GM19468 (cell line): ENCODE measurements at regions not wholly inside any gene's neighbourhood (a gene's known extent, or its start where the extent isn't known, plus 50 kb on each side); places are given as distances from the start of the nearest gene placed in this dataset.

Experiments used
- ATAC-seq: cut with Tn5 transposase; IDR thresholded peaks from one replicate; pipeline ENCODE4 v1.9.1; 2021; ENCODE audit warnings: mild to moderate bottlenecking, moderate library complexity, moderate number of reproducible peaks; ENCODE audit not compliant: unreplicated experiment; ENCODE audit errors: extremely low read depth

DNA sequence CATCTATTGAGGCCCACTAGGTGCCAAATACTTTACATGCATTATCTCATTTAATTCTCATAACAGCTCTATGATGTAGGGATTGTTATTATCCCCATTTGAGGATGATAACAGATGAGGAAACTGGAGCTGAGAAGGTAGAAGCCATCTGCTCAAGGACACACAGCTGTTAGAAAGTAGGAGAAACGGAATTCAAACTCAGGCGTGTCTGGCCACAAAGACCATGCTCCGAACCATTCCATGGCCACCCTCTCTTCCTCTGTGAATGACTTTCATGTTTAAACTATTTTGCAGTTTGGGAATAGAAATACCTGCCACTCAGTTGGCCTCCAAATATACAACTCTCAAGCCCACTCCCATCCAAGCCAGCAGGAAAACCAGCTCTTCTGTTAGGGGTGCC, 87.6 kb upstream of the ANKRD55 start:
- ATAC-seq: no peak

GRCh38 chr5:56319526-56320181, 86.5 kb upstream of the ANKRD55 start:
- ATAC-seq: no peak

DNA sequence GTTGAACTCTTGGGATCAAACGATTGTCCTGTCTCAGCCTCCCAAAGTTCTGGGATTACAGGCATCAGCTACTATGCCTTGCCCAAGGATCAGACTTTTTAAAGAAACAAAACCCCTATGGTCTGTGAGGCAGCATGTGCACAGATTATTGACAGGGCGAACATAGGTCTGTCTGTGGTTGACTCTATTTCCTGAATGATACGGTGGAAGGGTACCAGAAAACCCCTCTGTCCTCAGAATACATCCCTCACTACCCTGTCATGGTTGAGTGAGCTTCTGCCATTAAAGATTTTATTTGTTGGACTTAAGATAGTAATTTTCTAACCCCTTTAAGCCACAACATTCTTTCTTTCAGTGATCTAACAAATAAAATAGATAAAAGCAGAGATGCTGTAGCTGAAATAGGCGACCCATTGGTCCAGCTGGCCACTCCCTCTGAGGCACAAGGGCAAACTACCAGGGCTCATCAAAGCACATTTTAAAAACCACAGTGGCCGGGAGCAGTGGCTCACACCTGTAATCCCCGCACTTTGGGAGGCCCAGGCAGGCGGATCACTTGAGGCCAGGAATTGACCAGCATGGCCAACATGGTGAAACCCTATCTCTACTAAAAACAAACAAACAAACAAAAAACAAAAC, 84.9 kb upstream of the ANKRD55 start:
- peak; percentile 35 for ATAC-seq

- no peak for ATAC-seq
Observed at GRCh38 chr5:56316299-56316994, 83.3 kb upstream of the ANKRD55 start.

GRCh38 chr5:56314529-56314928, 81.4 kb upstream of the ANKRD55 start:
- ATAC-seq: no peak

- ATAC-seq: no peak
Observed at GRCh38 chr5:56313596-56313995, 80.5 kb upstream of the ANKRD55 start.

- ATAC-seq: no peak
Observed at GRCh38 chr5:56313004-56313531, 79.9 kb upstream of the ANKRD55 start.

DNA sequence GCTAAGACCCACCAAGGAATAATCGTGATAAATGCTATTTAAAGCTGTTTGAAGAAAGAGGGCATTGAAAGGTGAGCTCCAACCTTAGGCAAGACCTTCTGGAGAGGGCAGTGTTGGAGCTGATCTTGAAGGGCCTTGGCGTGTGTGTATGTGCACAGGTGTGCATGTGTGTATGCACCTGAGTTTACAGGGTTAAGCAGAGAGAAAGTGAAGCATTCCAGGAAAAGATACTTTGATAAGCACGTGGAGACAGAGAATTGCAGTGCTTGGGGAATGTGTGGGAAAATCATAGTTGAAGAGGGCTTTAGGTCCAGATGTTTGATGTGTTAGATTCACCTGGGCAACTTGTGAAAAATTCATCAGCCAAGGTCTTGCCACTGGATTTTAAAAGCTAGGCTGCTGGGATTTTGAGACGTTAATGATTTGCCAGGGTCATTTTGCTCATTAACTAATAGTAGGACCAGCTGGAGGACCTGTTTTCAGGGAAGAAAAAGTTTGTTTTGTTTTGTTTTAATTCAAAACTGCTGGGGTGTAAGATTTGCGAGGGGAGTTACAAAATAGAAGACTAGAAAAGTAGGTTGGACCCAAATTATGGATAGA, 78.3 kb upstream of the ANKRD55 start:
- ATAC-seq: no peak

DNA sequence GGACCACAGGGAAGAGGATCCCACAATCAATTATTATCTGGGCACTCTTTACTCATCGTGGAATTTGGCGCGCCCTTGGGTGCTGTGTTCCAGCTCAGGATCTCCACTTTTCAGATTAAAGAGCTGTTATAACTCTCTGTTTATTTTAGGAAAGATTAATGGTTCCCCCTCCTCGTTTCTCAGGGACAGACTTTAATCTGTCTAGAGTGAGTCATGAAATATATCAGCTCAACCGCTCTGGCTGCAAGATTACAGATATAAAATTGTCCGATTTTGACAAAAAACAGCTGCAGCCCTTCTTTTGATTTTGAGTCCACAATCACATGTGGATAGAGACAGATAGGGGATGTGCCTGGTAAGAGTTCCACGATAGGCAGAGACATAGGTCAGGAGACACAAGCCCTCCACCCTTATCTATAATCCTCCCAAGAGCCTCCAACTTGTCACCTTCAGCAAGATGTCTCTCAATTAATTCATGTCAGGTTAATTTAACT, 77.6 kb upstream of the ANKRD55 start:
- no peak for ATAC-seq

GRCh38 chr5:56309262-56309826, 76.2 kb upstream of the ANKRD55 start:
- no peak for ATAC-seq

DNA sequence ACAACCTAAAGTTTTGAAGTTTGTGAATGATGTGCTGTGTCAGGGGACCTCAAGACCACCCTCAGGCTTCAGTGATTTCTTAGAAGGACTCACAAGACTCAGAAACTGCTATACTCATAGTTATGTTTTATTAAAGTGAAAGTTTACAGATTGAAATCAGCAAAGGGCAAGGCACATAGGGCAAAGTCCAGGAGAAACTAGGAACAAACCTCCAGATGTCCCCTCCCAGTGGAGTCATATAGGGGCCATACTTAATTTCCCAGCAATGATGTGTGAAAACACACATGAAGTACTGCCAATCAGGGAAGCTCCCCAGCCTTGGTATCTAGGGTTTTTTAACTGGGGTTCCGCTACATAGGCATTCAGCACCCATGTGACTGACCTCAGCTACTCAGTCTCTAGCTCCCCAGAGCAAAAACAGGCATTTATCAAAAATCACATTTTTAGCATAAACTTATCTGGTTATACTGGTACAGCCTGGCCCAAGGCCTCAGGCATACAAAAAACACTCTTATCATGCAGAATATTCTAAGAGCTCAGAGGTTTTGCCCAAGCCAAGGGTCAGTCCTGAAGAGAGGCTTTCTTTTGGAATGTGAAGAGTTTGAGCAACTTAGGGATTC, 74.7 kb upstream of the ANKRD55 start:
- ATAC-seq: no peak

DNA sequence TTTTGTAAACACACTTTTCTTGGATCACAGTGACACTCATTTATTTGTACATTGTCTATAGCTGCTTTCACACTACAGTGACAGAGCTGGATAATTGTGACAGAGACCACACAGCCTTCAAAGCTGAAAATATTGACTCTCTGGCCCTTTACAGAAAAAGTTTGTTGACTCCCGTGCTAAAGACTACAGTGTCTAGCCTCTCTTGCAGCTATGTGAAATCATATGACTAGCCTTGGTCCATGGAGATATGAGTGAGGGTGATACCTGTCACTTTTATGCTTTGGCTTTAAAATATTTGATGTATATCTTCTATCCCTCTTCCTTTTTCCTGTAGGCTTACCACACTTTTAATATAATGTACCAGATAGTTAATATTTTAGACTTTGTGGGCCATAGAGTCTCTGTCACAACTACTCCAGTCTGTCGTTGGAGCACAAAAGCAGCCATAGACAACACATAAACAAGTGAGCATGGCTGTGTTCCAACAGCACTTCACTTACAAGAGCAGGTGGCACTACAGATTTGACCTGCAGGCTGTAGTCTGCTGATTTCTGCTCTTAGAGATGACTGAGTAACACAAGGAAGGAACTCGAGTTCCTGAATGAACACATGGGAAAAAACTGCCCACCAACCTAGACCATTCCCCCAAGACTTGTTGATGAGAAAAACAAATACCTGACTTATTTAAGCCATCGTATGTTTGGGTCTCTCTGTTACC, 73.5 kb upstream of the ANKRD55 start:
- no peak for ATAC-seq

- ATAC-seq: no peak
Observed at GRCh38 chr5:56305001-56305950, 72.1 kb upstream of the ANKRD55 start.

DNA sequence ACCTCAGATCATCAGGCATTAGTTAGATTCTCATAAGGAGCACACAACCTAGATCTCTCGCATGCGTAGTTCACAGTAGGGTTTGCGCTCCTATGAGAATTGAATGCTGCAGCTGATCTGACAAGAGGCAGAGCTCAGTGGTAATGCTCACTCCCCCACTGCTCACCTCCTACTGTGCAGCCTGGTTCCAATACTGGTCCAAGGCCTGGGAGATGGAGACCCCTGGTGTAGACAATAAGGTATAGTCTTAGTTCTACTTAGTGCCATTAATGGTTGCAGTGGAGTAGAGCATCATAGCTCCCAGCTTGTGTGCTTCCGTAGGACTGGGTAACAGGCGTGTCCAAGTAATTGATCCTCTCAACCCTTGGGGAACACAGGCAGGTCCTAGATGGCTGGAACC, 70.4 kb upstream of the ANKRD55 start:
- no peak for ATAC-seq

GRCh38 chr5:56302027-56302426, 68.9 kb upstream of the ANKRD55 start:
- no peak for ATAC-seq

- no peak for ATAC-seq
Observed at GRCh38 chr5:56301069-56301468, 67.9 kb upstream of the ANKRD55 start.

DNA sequence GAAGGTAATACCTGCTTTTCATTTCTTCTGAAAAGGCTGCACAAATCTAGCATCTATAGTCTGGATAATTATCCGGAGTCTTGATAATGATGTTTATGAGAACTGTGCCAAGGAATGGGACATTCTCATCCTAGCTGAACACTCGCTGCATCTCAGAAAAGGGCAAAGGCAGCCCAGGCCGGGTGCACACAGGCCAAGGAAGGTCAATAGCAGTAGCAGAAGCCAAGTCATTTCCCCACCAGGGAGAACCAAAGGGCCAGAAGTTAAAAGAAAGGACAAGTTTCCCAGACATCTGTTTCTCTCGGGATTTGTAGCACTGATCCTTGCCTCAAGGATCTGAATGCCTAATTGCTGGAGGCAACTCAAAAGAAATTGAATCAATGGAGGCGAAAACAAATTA, 66.1 kb upstream of the ANKRD55 start:
- ATAC-seq: no peak

- ATAC-seq: no peak
Observed at GRCh38 chr5:56298336-56299090, 65.4 kb upstream of the ANKRD55 start.
